Central memory CD8-positive, alpha-beta T cell (primary cell): ENCODE measurements at regions not wholly inside any gene's neighbourhood (a gene's known extent, or its start where the extent isn't known, plus 50 kb on each side); places are given as distances from the start of the nearest gene placed in this dataset.

ENCODE experiments used
- ATAC-seq: fragments of 150-1000 bp; cut with Tn5 transposase; replicated peaks from 2 replicates; pipeline ENCODE4 v1.10.0; 2022; ENCODE audit warnings: mild to moderate bottlenecking, moderate FRiP score, moderate number of reproducible peaks; ENCODE audit not compliant: poor library complexity, severe bottlenecking; ENCODE audit errors: extremely low read depth
- DNase-seq, 2 donors: peaks; one replicate each; pipeline ENCODE4 v3.0.0; 2021; ENCODE audit warnings: low spot score in 2 of 2
- H3K27ac Mint-ChIP-seq: one replicate; pipeline ENCODE4 v1.8.0; 2022; ENCODE audit warnings: low read depth, mild to moderate bottlenecking, moderate library complexity, mixed read lengths
- H3K27me3 Mint-ChIP-seq: one replicate; pipeline ENCODE4 v1.8.0; 2022; ENCODE audit warnings: mixed read lengths
- H3K36me3 Mint-ChIP-seq: one replicate; pipeline ENCODE4 v1.8.0; 2022; ENCODE audit warnings: mild to moderate bottlenecking, moderate library complexity, mixed read lengths; ENCODE audit not compliant: insufficient read depth
- H3K4me1 Mint-ChIP-seq: one replicate; pipeline ENCODE4 v1.8.0; 2022; ENCODE audit warnings: mixed read lengths
- H3K4me3 Mint-ChIP-seq: one replicate; pipeline ENCODE4 v1.8.0; 2022; ENCODE audit warnings: mild to moderate bottlenecking, moderate library complexity, mixed read lengths
- H3K9me3 Mint-ChIP-seq: one replicate; pipeline ENCODE4 v1.8.0; 2022; ENCODE audit warnings: mixed read lengths

DNA sequence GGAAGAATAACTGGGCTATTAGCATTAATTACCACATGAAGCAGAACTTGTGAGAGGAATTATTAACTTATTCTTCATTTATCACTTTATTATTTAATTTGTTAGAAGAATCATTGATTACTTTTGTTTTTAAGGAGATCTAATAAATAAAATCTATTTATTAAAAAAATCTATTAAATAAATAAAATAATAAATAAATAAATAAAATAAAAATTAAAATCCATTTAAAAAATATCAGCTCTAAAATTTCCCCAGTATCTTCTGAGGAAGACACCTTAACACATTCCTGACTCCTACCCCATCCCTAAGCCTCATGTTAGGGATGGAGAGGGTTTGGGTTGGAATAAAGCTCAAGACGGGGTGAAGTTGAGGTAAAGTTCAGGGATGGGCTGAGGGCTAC, 231.4 kb downstream of the CLIC5 start:
- H3K27me3 Mint-ChIP-seq = no peaks in the 10 kb centered on the region
- DNase-seq = no peak
- no peak for ATAC-seq
- no peaks in the 10 kb centered on the region for H3K4me1 Mint-ChIP-seq
- H3K36me3 Mint-ChIP-seq = no peaks in the 10 kb centered on the region
- no peak overlapping the region for H3K4me3 Mint-ChIP-seq
- no peaks in the 10 kb centered on the region for H3K9me3 Mint-ChIP-seq
- H3K27ac Mint-ChIP-seq = no peak overlapping the region

- DNase-seq (no peak), ATAC-seq (no peak)
- Mint-ChIP-seq H3K27me3 (no peaks in the 10 kb centered on the region), H3K9me3 (no peaks in the 10 kb centered on the region), H3K36me3 (no peaks in the 10 kb centered on the region), H3K4me1 (no peaks in the 10 kb centered on the region), H3K4me3 (no peak overlapping the region), H3K27ac (no peak overlapping the region)
These were observed 231.9 kb downstream of the CLIC5 start for GRCh38 chr6:45783716-45784115.

DNA sequence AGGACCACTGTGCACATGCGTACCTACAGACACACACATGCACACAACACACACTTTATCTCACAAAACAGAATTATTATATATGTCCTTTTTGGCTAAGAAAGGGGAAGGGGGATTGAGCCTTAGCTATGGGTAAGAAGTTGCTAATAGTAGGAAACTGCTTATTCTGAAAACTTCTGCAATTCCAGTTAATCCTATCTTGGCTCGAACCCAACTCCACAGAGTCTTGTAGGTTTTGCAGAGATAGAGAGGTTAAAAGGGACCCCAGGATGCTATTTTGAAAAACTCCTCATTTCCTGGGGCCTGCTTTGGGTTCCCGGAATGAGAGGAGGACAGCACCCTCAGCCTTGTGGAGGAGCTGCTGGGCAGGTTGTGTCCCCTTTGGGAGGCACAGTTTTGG, 233.8 kb downstream of the CLIC5 start:
- H3K27ac Mint-ChIP-seq = no peak overlapping the region
- no peak for ATAC-seq
- no peaks in the 10 kb centered on the region for H3K9me3 Mint-ChIP-seq
- no peaks in the 10 kb centered on the region for H3K4me1 Mint-ChIP-seq
- no peaks in the 10 kb centered on the region for H3K36me3 Mint-ChIP-seq
- H3K4me3 Mint-ChIP-seq = no peak overlapping the region
- H3K27me3 Mint-ChIP-seq = no peaks in the 10 kb centered on the region
- no peak for DNase-seq

DNA sequence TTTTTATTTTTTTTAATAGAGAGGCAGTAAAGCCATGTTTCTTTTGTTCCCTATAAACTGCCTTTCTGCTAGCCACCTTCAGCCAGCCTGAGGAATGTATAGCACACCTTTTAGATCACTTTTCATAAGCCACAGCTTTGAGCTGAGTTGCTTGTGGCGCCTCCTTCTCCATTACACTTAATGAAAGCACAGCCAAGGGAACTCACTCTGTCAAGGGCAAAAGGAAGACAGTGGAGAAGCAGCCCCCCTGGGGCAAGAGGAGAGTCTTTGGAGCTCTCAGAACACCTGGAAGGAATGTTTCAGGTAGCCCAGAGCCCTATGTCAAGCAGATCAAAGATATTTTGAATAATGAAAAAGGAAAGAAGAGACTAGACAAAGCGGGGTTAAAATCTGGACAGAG, 235.1 kb downstream of the CLIC5 start:
- Mint-ChIP-seq H3K36me3 (no peaks in the 10 kb centered on the region), H3K4me3 (no peak overlapping the region), H3K4me1 (no peaks in the 10 kb centered on the region), H3K27me3 (no peaks in the 10 kb centered on the region), H3K9me3 (no peaks in the 10 kb centered on the region), H3K27ac (no peak overlapping the region)
- DNase-seq (no peak), ATAC-seq (no peak)

DNA sequence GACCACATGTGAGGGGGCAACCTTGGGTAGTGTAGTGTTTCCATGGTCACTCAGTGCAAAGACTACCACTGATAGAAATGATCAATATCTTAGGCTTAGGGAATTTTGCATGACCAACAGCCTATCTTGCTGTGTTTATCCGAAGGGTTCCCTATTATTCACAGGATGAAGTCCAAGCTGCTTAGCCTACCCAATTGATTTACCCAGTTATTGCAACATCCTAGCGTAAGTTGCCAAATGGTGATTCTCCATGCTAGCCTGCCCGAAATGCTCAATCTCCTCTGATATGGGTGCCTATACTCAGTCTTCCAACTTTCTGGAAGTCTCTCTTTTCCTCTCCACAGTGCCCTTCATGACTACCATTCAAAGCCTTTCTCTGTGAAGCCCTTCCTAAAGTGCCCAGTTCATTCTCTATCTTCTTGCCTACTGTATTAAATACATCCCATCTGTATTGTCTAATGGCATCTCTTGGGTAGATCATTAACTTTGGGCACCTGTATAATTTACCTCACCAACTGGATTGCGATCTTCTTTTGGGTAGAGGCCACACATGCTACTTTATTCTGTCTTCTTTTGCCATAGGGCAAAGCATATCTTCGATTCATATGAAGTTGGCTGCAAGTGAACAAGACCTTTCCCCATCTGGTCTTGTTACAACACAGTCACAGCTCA, 240.5 kb downstream of the CLIC5 start:
- Mint-ChIP-seq H3K4me1 (no peaks in the 10 kb centered on the region), H3K4me3 (no peak overlapping the region), H3K9me3 (no peaks in the 10 kb centered on the region), H3K27me3 (peaks cover 10% of the 10 kb centered on the region), H3K27ac (no peak overlapping the region), H3K36me3 (no peaks in the 10 kb centered on the region)
- ATAC-seq = no peak
- no peak for DNase-seq

DNA sequence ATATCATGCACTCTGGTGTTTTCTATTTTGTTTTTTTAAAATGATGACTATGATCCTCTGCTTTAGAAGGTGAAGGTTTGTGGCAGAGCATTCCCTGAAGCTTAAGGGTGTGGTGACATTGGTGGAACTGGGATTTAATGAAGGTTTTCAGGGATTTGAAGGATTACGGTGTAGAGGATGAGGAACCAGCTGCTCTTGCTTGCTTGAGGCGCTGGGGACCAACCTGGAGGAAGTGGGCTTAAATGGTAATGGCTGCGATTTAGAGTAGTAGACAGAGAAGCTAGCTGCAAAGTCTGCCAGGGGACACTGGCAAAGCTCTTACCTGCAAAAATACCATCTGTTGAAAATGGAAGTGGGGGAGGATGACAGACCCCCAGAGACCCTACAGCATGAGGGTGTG, 241.8 kb downstream of the CLIC5 start:
- Mint-ChIP-seq H3K4me1 (no peaks in the 10 kb centered on the region), H3K27ac (no peak overlapping the region), H3K9me3 (no peaks in the 10 kb centered on the region), H3K27me3 (peaks cover 10% of the 10 kb centered on the region), H3K4me3 (no peak overlapping the region), H3K36me3 (no peaks in the 10 kb centered on the region)
- DNase-seq (no peak), ATAC-seq (no peak)

GRCh38 chr6:45772886-45773495, 242.7 kb downstream of the CLIC5 start:
- Mint-ChIP-seq H3K9me3 (no peaks in the 10 kb centered on the region), H3K36me3 (no peaks in the 10 kb centered on the region), H3K27ac (no peak overlapping the region), H3K4me1 (no peaks in the 10 kb centered on the region), H3K27me3 (peaks cover 10% of the 10 kb centered on the region), H3K4me3 (no peak overlapping the region)
- ATAC-seq = no peak
- DNase-seq = no peak

DNA sequence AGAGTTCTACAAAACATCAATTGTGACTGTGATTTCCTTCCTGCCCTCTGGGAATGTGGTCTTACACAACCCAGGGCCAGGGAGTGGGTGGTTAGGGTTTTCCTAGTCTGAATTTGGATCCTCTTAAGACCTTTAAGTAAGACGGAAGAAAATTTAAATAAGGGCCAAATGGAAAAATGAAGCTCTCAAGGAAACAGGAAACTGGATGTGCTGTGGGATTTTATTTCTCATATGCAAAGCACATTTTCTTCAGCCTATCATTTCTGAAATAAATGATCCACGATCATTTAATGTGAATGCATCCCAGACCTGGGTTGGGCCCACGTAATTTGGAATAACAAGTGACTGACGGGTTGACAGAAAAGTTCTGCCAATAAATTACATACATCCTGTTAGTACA, 243.6 kb downstream of the CLIC5 start:
- no peaks in the 10 kb centered on the region for H3K4me1 Mint-ChIP-seq
- no peaks in the 10 kb centered on the region for H3K36me3 Mint-ChIP-seq
- H3K27ac Mint-ChIP-seq = no peak overlapping the region
- no peaks in the 10 kb centered on the region for H3K9me3 Mint-ChIP-seq
- no peak for DNase-seq
- no peak for ATAC-seq
- H3K27me3 Mint-ChIP-seq = peaks cover 10% of the 10 kb centered on the region
- no peak overlapping the region for H3K4me3 Mint-ChIP-seq

- H3K4me3 Mint-ChIP-seq = no peak overlapping the region
- no peaks in the 10 kb centered on the region for H3K36me3 Mint-ChIP-seq
- ATAC-seq = no peak
- peaks cover 5% of the 10 kb centered on the region for H3K9me3 Mint-ChIP-seq
- H3K4me1 Mint-ChIP-seq = no peaks in the 10 kb centered on the region
- H3K27ac Mint-ChIP-seq = no peak overlapping the region
- DNase-seq = no peak
- peaks cover 15% of the 10 kb centered on the region for H3K27me3 Mint-ChIP-seq
These were observed 252.4 kb downstream of the CLIC5 start for GRCh38 chr6:45763281-45763680.

DNA sequence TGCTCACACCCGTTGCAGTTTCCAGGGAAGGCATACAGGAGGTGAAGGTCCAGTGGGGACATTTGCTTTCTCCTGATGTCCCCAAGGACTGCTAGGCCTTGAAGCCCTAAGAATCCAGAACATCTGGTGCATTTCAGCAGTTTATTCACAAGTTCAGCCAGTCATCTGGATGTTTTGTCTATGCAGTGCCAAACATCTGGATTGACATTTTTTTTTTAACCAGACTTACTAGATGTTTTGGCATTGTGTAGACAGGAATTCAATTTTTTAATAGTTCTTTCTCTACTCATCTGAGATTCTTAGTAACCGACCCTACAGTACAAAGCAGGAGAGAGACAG, 256.2 kb downstream of the CLIC5 start:
- Mint-ChIP-seq H3K4me3 (no peak overlapping the region), H3K27me3 (peaks cover 15% of the 10 kb centered on the region), H3K27ac (no peak overlapping the region), H3K9me3 (no peaks in the 10 kb centered on the region), H3K36me3 (peaks cover 3% of the 10 kb centered on the region), H3K4me1 (no peaks in the 10 kb centered on the region)
- DNase-seq (no peak), ATAC-seq (no peak)

GRCh38 chr6:45758787-45759471, 256.7 kb downstream of the CLIC5 start:
- DNase-seq = no peak
- ATAC-seq = no peak
- no peak overlapping the region for H3K27ac Mint-ChIP-seq
- H3K27me3 Mint-ChIP-seq = peaks cover 15% of the 10 kb centered on the region
- H3K4me1 Mint-ChIP-seq = no peaks in the 10 kb centered on the region
- no peaks in the 10 kb centered on the region for H3K9me3 Mint-ChIP-seq
- H3K4me3 Mint-ChIP-seq = no peak overlapping the region
- H3K36me3 Mint-ChIP-seq = peaks cover 3% of the 10 kb centered on the region

DNA sequence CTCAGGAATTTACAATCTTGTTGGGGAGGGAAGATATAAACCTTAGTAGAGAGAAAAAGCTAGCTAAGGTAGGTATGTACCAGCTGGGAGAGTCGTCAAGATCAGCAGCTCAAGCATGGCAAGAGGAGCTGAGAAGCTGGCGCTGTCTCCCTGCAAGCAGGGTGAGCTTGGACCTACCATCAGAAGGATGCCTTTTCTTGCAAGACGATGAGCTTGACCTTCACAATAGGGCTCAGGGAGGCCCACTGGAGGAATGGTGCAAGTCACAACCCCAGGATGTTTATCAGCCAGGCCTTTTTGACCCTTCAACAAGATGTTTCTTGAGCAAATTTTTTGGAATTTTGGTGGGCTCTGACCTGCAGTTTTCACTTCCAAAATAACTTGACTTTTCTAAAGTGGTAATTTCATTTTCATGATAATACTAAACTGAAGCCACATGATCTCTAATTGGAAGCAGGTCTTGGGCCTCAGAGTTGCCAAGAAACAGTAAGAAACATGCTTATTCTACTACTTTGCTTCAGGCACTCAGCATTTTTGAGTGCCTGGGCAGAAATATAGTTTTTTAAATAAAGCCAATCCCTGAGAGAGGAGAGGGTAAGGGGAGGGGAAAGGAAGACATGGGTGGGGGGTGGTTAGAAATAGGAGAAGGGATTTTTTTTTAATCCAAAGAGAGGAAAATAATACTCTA, 258.1 kb downstream of the CLIC5 start:
- no peak for DNase-seq
- no peak overlapping the region for H3K27ac Mint-ChIP-seq
- peaks cover 16% of the 10 kb centered on the region for H3K27me3 Mint-ChIP-seq
- peaks cover 3% of the 10 kb centered on the region for H3K36me3 Mint-ChIP-seq
- no peaks in the 10 kb centered on the region for H3K4me1 Mint-ChIP-seq
- no peaks in the 10 kb centered on the region for H3K9me3 Mint-ChIP-seq
- no peak overlapping the region for H3K4me3 Mint-ChIP-seq
- no peak for ATAC-seq

- Mint-ChIP-seq H3K27ac (no peak overlapping the region), H3K27me3 (peaks cover 14% of the 10 kb centered on the region), H3K9me3 (no peaks in the 10 kb centered on the region), H3K4me3 (no peak overlapping the region), H3K36me3 (peaks cover 3% of the 10 kb centered on the region), H3K4me1 (no peaks in the 10 kb centered on the region)
- no peak for DNase-seq
- no peak for ATAC-seq
These were observed 259.1 kb downstream of the CLIC5 start for GRCh38 chr6:45756606-45757005.
